ENCODE measurements at regions not wholly inside any gene's neighbourhood (a gene's known extent, or its start where the extent isn't known, plus 50 kb on each side); places are given as distances from the start of the nearest gene placed in this dataset.

DNA sequence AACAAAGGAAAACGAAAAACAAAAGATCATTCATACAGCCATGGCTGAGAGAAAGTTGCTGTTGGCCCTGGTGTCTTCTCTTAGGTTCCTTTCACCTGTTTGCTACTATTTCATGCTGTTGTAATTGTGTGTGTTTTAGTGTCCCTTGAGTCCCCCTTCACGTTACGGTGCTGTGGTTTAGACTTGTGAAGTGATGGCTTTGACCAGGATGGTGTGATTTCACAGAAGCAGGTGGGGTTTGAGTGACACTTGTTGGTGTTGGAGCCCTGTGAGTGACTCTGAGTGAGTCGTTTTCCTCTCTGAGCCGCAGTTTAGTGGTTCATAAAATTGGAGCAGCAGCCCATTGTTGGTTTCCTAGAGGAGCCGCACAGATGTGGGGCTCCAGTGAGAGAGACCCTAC, 635.4 kb downstream of the VRK1 start:
- no peak for DNase-seq
- H3K4me3 Mint-ChIP-seq (ENCODE audit: unreplicated experiment), result no peak overlapping the region
- Histone ChIP-seq H3K27me3 (replicated peaks; ENCODE audit: control insufficient read depth, insufficient read depth, low read length) (no peaks in the 10 kb centered on the region), H3K4me3 (ENCODE audit: low read depth, low read length) (no peak overlapping the region), H3K4me1 (no peaks in the 10 kb centered on the region), H3K9me3 (no peaks in the 10 kb centered on the region), H3K36me3 (ENCODE audit: control insufficient read depth, insufficient read depth, low read length) (no peaks in the 10 kb centered on the region)
- TF ChIP-seq, protein P1, sequence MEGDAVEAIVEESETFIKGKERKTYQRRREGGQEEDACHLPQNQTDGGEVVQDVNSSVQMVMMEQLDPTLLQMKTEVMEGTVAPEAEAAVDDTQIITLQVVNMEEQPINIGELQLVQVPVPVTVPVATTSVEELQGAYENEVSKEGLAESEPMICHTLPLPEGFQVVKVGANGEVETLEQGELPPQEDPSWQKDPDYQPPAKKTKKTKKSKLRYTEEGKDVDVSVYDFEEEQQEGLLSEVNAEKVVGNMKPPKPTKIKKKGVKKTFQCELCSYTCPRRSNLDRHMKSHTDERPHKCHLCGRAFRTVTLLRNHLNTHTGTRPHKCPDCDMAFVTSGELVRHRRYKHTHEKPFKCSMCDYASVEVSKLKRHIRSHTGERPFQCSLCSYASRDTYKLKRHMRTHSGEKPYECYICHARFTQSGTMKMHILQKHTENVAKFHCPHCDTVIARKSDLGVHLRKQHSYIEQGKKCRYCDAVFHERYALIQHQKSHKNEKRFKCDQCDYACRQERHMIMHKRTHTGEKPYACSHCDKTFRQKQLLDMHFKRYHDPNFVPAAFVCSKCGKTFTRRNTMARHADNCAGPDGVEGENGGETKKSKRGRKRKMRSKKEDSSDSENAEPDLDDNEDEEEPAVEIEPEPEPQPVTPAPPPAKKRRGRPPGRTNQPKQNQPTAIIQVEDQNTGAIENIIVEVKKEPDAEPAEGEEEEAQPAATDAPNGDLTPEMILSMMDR (IDR thresholded peaks at IDR 0.05; ENCODE audit: insufficient read depth in 1 of 2, low read depth in 1 of 2, low read length in 1 of 2, severe bottlenecking in 1 of 2, unreplicated experiment in 1 of 2), result no peak
- H3K36me3 Mint-ChIP-seq (ENCODE audit: insufficient read depth, unreplicated experiment), result no peaks in the 10 kb centered on the region
- ChIA-PET POLR2A (no interaction called here), CTCF (interaction anchor here (0.7 kb wide), 1 partner anchor 206 kb away, joined by 4 read pairs; no protein-coding TSS in a partner anchor)
- peaks cover 7% of the 10 kb centered on the region for H3K27me3 Mint-ChIP-seq (ENCODE audit: insufficient read depth, unreplicated experiment)
- intact Hi-C loops (cut with micrococcal nuclease; ENCODE audit: unreplicated experiment), result no loop called here
- no peak overlapping the region for H3K27ac Mint-ChIP-seq (ENCODE audit: unreplicated experiment)
- peaks cover 6% of the 10 kb centered on the region for H3K9me3 Mint-ChIP-seq (ENCODE audit: unreplicated experiment)
- no peaks in the 10 kb centered on the region for H3K4me1 Mint-ChIP-seq (ENCODE audit: low read depth, unreplicated experiment)
- no TSS peak for BruUV-seq (replicated peaks)

- no peak for DNase-seq
- no TSS peak for BruUV-seq (replicated peaks)
- H3K9me3 Mint-ChIP-seq (ENCODE audit: unreplicated experiment), result peaks cover 15% of the 10 kb centered on the region
- no peaks in the 10 kb centered on the region for H3K4me1 Mint-ChIP-seq (ENCODE audit: low read depth, unreplicated experiment)
- no peaks in the 10 kb centered on the region for H3K9me3 ChIP-seq
- H3K4me3 ChIP-seq (ENCODE audit: low read depth, low read length), result no peak overlapping the region
- H3K27ac Mint-ChIP-seq (ENCODE audit: unreplicated experiment), result no peak overlapping the region
- no peaks in the 10 kb centered on the region for H3K27me3 ChIP-seq (replicated peaks; ENCODE audit: control insufficient read depth, insufficient read depth, low read length)
- no peaks in the 10 kb centered on the region for H3K36me3 ChIP-seq (ENCODE audit: control insufficient read depth, insufficient read depth, low read length)
- POLR2A ChIA-PET, result no interaction called here
- TF ChIP-seq, protein P1 (IDR thresholded peaks at IDR 0.05; ENCODE audit: insufficient read depth in 1 of 2, low read depth in 1 of 2, low read length in 1 of 2, severe bottlenecking in 1 of 2, unreplicated experiment in 1 of 2), result no peak
- H3K36me3 Mint-ChIP-seq (ENCODE audit: insufficient read depth, unreplicated experiment), result no peaks in the 10 kb centered on the region
- CTCF ChIA-PET, result no interaction called here
- H3K4me3 Mint-ChIP-seq (ENCODE audit: unreplicated experiment), result no peak overlapping the region
- no peaks in the 10 kb centered on the region for H3K4me1 ChIP-seq
- intact Hi-C loops (cut with micrococcal nuclease; ENCODE audit: unreplicated experiment), result no loop called here
- H3K27me3 Mint-ChIP-seq (ENCODE audit: insufficient read depth, unreplicated experiment), result peaks cover 9% of the 10 kb centered on the region
Measured at GRCh38 chr14:97441740-97442362, 644.7 kb downstream of the VRK1 start.

GRCh38 chr14:97442363-97442762, 645.2 kb downstream of the VRK1 start:
- TF ChIP-seq, protein P1 (IDR thresholded peaks at IDR 0.05; ENCODE audit: insufficient read depth in 1 of 2, low read depth in 1 of 2, low read length in 1 of 2, severe bottlenecking in 1 of 2, unreplicated experiment in 1 of 2), result no peak
- Mint-ChIP-seq H3K4me1 (ENCODE audit: low read depth, unreplicated experiment) (no peaks in the 10 kb centered on the region), H3K27ac (ENCODE audit: unreplicated experiment) (no peak overlapping the region), H3K36me3 (ENCODE audit: insufficient read depth, unreplicated experiment) (no peaks in the 10 kb centered on the region), H3K4me3 (ENCODE audit: unreplicated experiment) (no peak overlapping the region), H3K27me3 (ENCODE audit: insufficient read depth, unreplicated experiment) (peaks cover 7% of the 10 kb centered on the region), H3K9me3 (ENCODE audit: unreplicated experiment) (peaks cover 11% of the 10 kb centered on the region)
- DNase-seq, result no peak
- H3K9me3 ChIP-seq, result no peaks in the 10 kb centered on the region
- no peaks in the 10 kb centered on the region for H3K4me1 ChIP-seq
- H3K4me3 ChIP-seq (ENCODE audit: low read depth, low read length), result no peak overlapping the region
- ChIA-PET CTCF (no interaction called here), POLR2A (no interaction called here)
- BruUV-seq (replicated peaks), result no TSS peak
- H3K36me3 ChIP-seq (ENCODE audit: control insufficient read depth, insufficient read depth, low read length), result no peaks in the 10 kb centered on the region
- intact Hi-C loops (cut with micrococcal nuclease; ENCODE audit: unreplicated experiment), result no loop called here
- no peaks in the 10 kb centered on the region for H3K27me3 ChIP-seq (replicated peaks; ENCODE audit: control insufficient read depth, insufficient read depth, low read length)

Measured in Caco-2 (cell line).